Esophagus muscularis mucosa (tissue), 4 donors: ENCODE measurements at regions not wholly inside any gene's neighbourhood (a gene's known extent, or its start where the extent isn't known, plus 50 kb on each side); places are given as distances from the start of the nearest gene placed in this dataset.

Experiments used
- DNase-seq: peaks from one replicate; pipeline ENCODE4 v3.0.0-alpha.2; 2017; ENCODE audit errors: extremely low spot score
- H3K27ac ChIP-seq, 4 donors: fragments of 200-600 bp; sonication (generic); replicated peaks in 1 of 4; 1 replicate in 3 of 4; 2 replicates in 1 of 4; pipeline ENCODE4 v1.5.1; 2016 to 2019; ENCODE audit warnings: mild to moderate bottlenecking in 1 of 4
- H3K27me3 ChIP-seq, 4 donors: fragments of 200-600 bp; sonication (generic); one replicate each; pipeline versions ENCODE4 v1.5.1 to v1.6.0; 2016 to 2019
- H3K36me3 ChIP-seq, 4 donors: fragments of 200-600 bp; sonication (generic); one replicate each; pipeline ENCODE4 v1.5.1; 2016 to 2019
- H3K4me1 ChIP-seq, 4 donors: fragments of 200-600 bp; sonication (generic); one replicate each; pipeline ENCODE4 v1.5.1; 2016 to 2019
- H3K4me3 ChIP-seq, 4 donors: fragments of 200-600 bp; sonication (generic); 1 replicate in 2 of 4; 2 replicates in 2 of 4; pipeline ENCODE4 v1.5.1; 2016 to 2019; ENCODE audit warnings: mild to moderate bottlenecking in 4 of 4, moderate library complexity in 1 of 4
- H3K9me3 ChIP-seq, 4 donors: fragments of 200-600 bp; sonication (generic); 1 replicate in 3 of 4; 2 replicates in 1 of 4; pipeline ENCODE4 v1.5.1; 2016 to 2019
- EP300 ChIP-seq: sonication (generic); formaldehyde crosslinking; IDR thresholded peaks from one replicate; pipeline ENCODE4 v1.6.1; 2017; ENCODE audit warnings: antibody characterized with exemption
- POLR2A ChIP-seq: fragments of 450-650 bp; IDR thresholded peaks from one replicate; pipeline ENCODE4 v1.6.1; 2017; ENCODE audit warnings: antibody characterized with exemption, moderate library complexity, mild to moderate bottlenecking, low read depth
- POLR2AphosphoS5 ChIP-seq, 2 donors: sonication (generic); formaldehyde crosslinking; IDR thresholded peaks; one replicate each; pipeline ENCODE4 v1.6.1; 2017; ENCODE audit warnings: antibody characterized with exemption in 2 of 2
- WGBS: methylation state at CpG from one replicate; pipeline ENCODE4 v1.1.5; 2018; 5-methylcytosine and 5-hydroxymethylcytosine counted together
- intact Hi-C: fragments of 100-400 bp; cut with DNase I; formaldehyde crosslinking; loops from one replicate; pipeline ENCODE4 v1.15.1; 2023
- TF ChIP-seq, protein P1 (sequence below), 3 experiments: fragments of 200-600 bp in 2 of 3; fragments of 450-650 bp in 1 of 3; sonication (generic) in 2 of 3; IDR thresholded peaks; one replicate each; pipeline ENCODE4 v1.5.1; 2017 to 2019; ENCODE audit warnings: antibody characterized with exemption in 3 of 3, mild to moderate bottlenecking in 2 of 3, moderate library complexity in 1 of 3

DNA sequence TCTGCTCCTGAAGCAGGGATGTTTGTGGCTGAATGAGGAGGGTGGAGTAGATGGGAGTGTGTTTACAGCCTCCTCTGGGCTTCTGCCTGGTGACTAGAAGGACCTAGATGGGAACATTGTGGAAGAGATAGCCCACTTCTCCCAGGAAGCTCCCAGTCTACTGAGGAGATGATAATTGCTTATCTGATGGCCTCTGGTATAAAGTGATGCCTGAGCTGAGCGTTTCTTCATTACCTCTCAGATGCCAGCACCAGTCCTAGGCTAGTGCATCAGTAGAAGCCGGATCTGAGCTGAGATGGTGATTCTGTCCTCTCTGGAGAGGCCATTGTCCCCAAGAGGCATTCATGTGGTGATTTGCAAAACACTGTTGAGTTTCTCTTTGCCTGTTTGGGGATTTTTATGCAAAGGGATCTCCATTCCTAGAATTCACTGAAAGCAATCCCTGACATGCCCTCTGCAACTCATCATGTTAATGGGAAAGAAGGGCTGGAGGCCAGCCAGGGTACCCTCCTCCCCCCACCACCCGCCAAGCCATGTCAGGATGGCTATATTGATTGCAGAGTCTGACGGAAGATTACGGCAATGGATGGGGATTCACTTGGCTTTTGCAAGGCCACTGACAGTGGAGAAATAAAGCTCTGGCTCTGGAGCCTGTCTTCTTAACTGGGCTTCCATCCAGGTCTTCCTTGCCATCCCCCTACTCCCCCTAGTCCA lies 166.4 kb upstream of the ROPN1 start:
- intact Hi-C loops, result no loop called here
- no peak for TF ChIP-seq POLR2A
- Histone ChIP-seq H3K27me3 (no peaks in the 10 kb centered on the region), H3K27ac (no peak overlapping the region), H3K36me3 (no peaks in the 10 kb centered on the region), H3K9me3 (no peaks in the 10 kb centered on the region), H3K4me3 (no peak overlapping the region), H3K4me1 (peaks cover 20 to 41% (median 23%) of the 10 kb centered on the region in 4 donors)
- DNase-seq, result no peak
- WGBS, result 81% methylated on average over 5 of the region's 5 CpGs

DNA sequence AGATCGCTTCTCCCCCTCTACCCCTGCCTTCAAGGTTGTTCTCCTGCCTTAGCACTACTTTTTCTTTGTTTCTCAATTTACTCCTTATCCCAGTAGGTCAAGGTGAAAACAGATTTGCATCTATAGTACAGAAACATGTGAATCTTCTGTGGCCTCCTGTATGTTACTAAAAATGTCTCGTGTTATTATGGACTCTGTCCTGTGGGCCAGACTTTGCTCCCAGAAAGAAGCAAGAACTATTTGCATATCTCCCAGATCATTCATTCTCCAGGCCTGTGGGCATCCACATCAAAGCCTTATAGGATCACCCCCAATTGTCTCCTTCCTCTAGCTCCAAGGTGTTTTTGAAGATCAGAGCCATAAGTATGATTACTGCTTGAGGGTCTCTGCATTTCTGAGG lies 169.5 kb upstream of the ROPN1 start:
- TF ChIP-seq, protein P1, sequence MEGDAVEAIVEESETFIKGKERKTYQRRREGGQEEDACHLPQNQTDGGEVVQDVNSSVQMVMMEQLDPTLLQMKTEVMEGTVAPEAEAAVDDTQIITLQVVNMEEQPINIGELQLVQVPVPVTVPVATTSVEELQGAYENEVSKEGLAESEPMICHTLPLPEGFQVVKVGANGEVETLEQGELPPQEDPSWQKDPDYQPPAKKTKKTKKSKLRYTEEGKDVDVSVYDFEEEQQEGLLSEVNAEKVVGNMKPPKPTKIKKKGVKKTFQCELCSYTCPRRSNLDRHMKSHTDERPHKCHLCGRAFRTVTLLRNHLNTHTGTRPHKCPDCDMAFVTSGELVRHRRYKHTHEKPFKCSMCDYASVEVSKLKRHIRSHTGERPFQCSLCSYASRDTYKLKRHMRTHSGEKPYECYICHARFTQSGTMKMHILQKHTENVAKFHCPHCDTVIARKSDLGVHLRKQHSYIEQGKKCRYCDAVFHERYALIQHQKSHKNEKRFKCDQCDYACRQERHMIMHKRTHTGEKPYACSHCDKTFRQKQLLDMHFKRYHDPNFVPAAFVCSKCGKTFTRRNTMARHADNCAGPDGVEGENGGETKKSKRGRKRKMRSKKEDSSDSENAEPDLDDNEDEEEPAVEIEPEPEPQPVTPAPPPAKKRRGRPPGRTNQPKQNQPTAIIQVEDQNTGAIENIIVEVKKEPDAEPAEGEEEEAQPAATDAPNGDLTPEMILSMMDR (IDR thresholded peaks at IDR 0.05), result no peak
- TF ChIP-seq POLR2A (no peak), EP300 (no peak), POLR2AphosphoS5 (IDR thresholded peaks at IDR 0.05) (no peak)
- Histone ChIP-seq H3K27me3 (no peaks in the 10 kb centered on the region), H3K36me3 (no peaks in the 10 kb centered on the region), H3K4me3 (no peak overlapping the region), H3K9me3 (no peaks in the 10 kb centered on the region), H3K4me1 (peaks cover 14 to 39% (median 26%) of the 10 kb centered on the region in 4 donors), H3K27ac (no peak overlapping the region)
- DNase-seq, result no peak
- WGBS, result 91% methylated on average over 2 of the region's 2 CpGs
- intact Hi-C loops, result no loop called here

DNA sequence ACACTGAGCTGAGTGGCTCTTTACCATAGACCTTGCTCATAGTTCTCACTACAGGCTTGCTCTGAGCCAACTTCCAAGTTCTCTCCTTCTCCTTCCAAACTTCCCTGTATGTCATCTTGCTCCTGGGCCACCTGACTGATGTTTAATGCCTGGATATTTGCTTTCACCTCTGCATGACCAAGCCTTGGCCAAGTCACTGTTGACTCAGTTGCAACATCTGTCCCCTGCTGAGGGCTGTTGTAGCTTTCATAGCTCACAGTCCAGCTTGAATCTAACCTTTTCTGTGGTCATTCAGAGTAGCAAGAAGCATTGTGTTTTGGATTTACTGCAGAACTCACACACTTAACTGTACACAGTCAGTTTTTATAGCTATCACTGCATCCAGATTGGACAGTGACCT lies 171.8 kb upstream of the ROPN1 start:
- Histone ChIP-seq H3K9me3 (no peaks in the 10 kb centered on the region), H3K36me3 (no peaks in the 10 kb centered on the region), H3K27ac (no peak overlapping the region), H3K27me3 (no peaks in the 10 kb centered on the region), H3K4me1 (peaks cover 0 to 17% (median 4%) of the 10 kb centered on the region in 4 donors), H3K4me3 (no peak overlapping the region)
- no peak for DNase-seq
- intact Hi-C loops, result no loop called here
- TF ChIP-seq EP300, result no peak
- TF ChIP-seq, protein P1 (IDR thresholded peaks at IDR 0.05), result no peak
- TF ChIP-seq POLR2A, result no peak
- no peak for TF ChIP-seq POLR2AphosphoS5 (IDR thresholded peaks at IDR 0.05)

DNA sequence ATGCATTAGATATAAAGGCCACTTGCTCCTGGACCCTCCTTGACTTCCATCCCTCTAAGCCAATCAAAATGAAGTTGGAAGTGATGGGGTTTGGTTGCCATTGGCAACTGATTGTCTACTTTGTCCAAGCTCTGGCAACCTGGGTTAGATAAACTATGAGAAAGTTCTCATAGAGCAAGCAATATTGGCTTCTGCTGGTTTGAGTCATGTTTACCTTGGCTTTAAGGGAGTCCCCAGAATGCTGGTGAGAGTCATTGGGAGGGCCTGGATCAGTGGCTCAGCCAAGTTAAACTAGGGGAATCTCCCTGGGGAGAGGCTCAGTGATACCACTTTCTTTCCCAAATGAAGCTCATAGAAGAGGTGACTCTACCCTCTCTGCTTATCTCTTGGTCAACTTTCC lies 176.3 kb upstream of the ROPN1 start:
- Histone ChIP-seq H3K27ac (no peak overlapping the region), H3K4me3 (no peak overlapping the region), H3K9me3 (no peaks in the 10 kb centered on the region), H3K4me1 (peaks cover 0 to 8% (median 4%) of the 10 kb centered on the region in 4 donors), H3K36me3 (no peaks in the 10 kb centered on the region), H3K27me3 (no peaks in the 10 kb centered on the region)
- TF ChIP-seq POLR2A (no peak), EP300 (no peak), POLR2AphosphoS5 (IDR thresholded peaks at IDR 0.05) (no peak)
- TF ChIP-seq, protein P1 (IDR thresholded peaks at IDR 0.05), result no peak
- DNase-seq, result no peak
- intact Hi-C loops, result no loop called here

GRCh38 chr3:124172283-124172682 lies 180.4 kb upstream of the ROPN1 start:
- no peak for TF ChIP-seq POLR2A
- no peaks in the 10 kb centered on the region for H3K27me3 ChIP-seq
- peaks cover 0 to 12% (median 2%) of the 10 kb centered on the region in 4 donors for H3K4me1 ChIP-seq
- no peaks in the 10 kb centered on the region for H3K9me3 ChIP-seq
- DNase-seq, result no peak
- WGBS, result 94% methylated on average over 2 of the region's 2 CpGs
- no peaks in the 10 kb centered on the region for H3K36me3 ChIP-seq
- H3K4me3 ChIP-seq, result no peak overlapping the region
- no peak overlapping the region for H3K27ac ChIP-seq
- intact Hi-C loops, result no loop called here

- Histone ChIP-seq H3K9me3 (no peaks in the 10 kb centered on the region), H3K36me3 (no peaks in the 10 kb centered on the region), H3K4me3 (no peak overlapping the region), H3K27me3 (no peaks in the 10 kb centered on the region), H3K4me1 (peaks cover 0 to 12% (median 2%) of the 10 kb centered on the region in 4 donors), H3K27ac (no peak overlapping the region)
- TF ChIP-seq POLR2A (no peak), EP300 (no peak), POLR2AphosphoS5 (IDR thresholded peaks at IDR 0.05) (no peak)
- TF ChIP-seq, protein P1 (IDR thresholded peaks at IDR 0.05), result no peak
- intact Hi-C loops, result no loop called here
- DNase-seq, result no peak
Observed at GRCh38 chr3:124172816-124173215, 180.9 kb upstream of the ROPN1 start.
